ENCODE measurements at regions not wholly inside any gene's neighbourhood (a gene's known extent, or its start where the extent isn't known, plus 50 kb on each side); places are given as distances from the start of the nearest gene placed in this dataset.
"Not testable (repeated sequence)": the region's sequence is repeated elsewhere in the genome, so short reads cannot be mapped to it uniquely, and the experiment has no call there.

- DNase-seq, result no peak
Measured at GRCh38 chr2:118374974-118375755, 286.9 kb downstream of the INSIG2 start.

GRCh38 chr2:118372886-118373830 is 284.9 kb downstream of the INSIG2 start:
- no peak for DNase-seq

- no peak for DNase-seq
Measured at GRCh38 chr2:118371515-118371914, 283.2 kb downstream of the INSIG2 start.

- DNase-seq, result not testable (repeated sequence)
Measured at GRCh38 chr2:118369521-118369920, 281.2 kb downstream of the INSIG2 start.

GRCh38 chr2:118363604-118364003 is 275.3 kb downstream of the INSIG2 start:
- DNase-seq, result no peak

GRCh38 chr2:118356051-118356450 is 267.8 kb downstream of the INSIG2 start:
- no peak for DNase-seq

- DNase-seq, result no peak
Measured at GRCh38 chr2:118351796-118352195, 263.5 kb downstream of the INSIG2 start.

- DNase-seq, result no peak
Measured at GRCh38 chr2:118350621-118351020, 262.4 kb downstream of the INSIG2 start.

GRCh38 chr2:118349365-118349764 is 261.1 kb downstream of the INSIG2 start:
- DNase-seq, result no peak

GRCh38 chr2:118348380-118349034 is 260.2 kb downstream of the INSIG2 start:
- DNase-seq, result no peak

GRCh38 chr2:118345465-118345864 is 257.2 kb downstream of the INSIG2 start:
- no peak for DNase-seq

- DNase-seq, result no peak
Measured at GRCh38 chr2:118340103-118340502, 251.8 kb downstream of the INSIG2 start.

- DNase-seq, result no peak
Measured at GRCh38 chr2:118339386-118339785, 251.1 kb downstream of the INSIG2 start.

GRCh38 chr2:118333664-118334063 is 245.4 kb downstream of the INSIG2 start:
- DNase-seq, result no peak

GRCh38 chr2:118325321-118325955 is 237.2 kb downstream of the INSIG2 start:
- DNase-seq, result no peak

GRCh38 chr2:118322406-118322805 is 234.1 kb downstream of the INSIG2 start:
- DNase-seq, result no peak

GRCh38 chr2:118321432-118322105 is 233.3 kb downstream of the INSIG2 start:
- DNase-seq, result no peak

GRCh38 chr2:118320658-118321057 is 232.4 kb downstream of the INSIG2 start:
- no peak for DNase-seq

- no peak for DNase-seq
Measured at GRCh38 chr2:118320196-118320595, 231.9 kb downstream of the INSIG2 start.

- DNase-seq, result no peak
Measured at GRCh38 chr2:118319271-118319684, 231.0 kb downstream of the INSIG2 start.

GRCh38 chr2:118315606-118316005 is 227.3 kb downstream of the INSIG2 start:
- DNase-seq, result no peak

Measured in CD4-positive, alpha-beta T cell treated with Interleukin-1 beta for 1 hour (primary cell).